NT2/D1 (cell line): ENCODE measurements at regions not wholly inside any gene's neighbourhood (a gene's known extent, or its start where the extent isn't known, plus 50 kb on each side); places are given as distances from the start of the nearest gene placed in this dataset.

Experiments used
- DNase-seq: peaks from one replicate; pipeline ENCODE4 v3.0.0-alpha.2; 2011; ENCODE audit warnings: low read depth, low spot score
- H3K27me3 ChIP-seq: 2 replicates; pipeline ENCODE4 v1.6.0; 2011; ENCODE audit warnings: mild to moderate bottlenecking; ENCODE audit not compliant: insufficient read length, insufficient read depth
- H3K36me3 ChIP-seq: 2 replicates; pipeline ENCODE4 v1.6.1; 2011; ENCODE audit warnings: mild to moderate bottlenecking, low read length, mixed read lengths; ENCODE audit not compliant: insufficient read depth, insufficient read length
- H3K4me1 ChIP-seq: 2 replicates; pipeline ENCODE4 v1.5.1; 2011; ENCODE audit not compliant: insufficient read depth, insufficient read length
- H3K4me3 ChIP-seq: 2 replicates; pipeline ENCODE4 v1.5.1; 2011; ENCODE audit warnings: low read depth; ENCODE audit not compliant: insufficient read length
- H3K9ac ChIP-seq: 2 replicates; pipeline ENCODE4 v1.6.0; 2011; ENCODE audit warnings: low read depth; ENCODE audit not compliant: insufficient read length
- H3K9me3 ChIP-seq: 2 replicates; pipeline ENCODE4 v1.5.1; 2011; ENCODE audit warnings: mild to moderate bottlenecking, low read length; ENCODE audit not compliant: insufficient read depth
- SUZ12 ChIP-seq: IDR thresholded peaks from 2 replicates; pipeline ENCODE4 v1.6.1; 2011; ENCODE audit not compliant: insufficient read length, insufficient read depth; ENCODE audit errors: extremely low read depth
- YY1 ChIP-seq: IDR thresholded peaks from 2 replicates; pipeline ENCODE4 v1.6.1; 2011; ENCODE audit not compliant: insufficient read length, insufficient read depth
- ZNF274 ChIP-seq: IDR thresholded peaks from 2 replicates; pipeline ENCODE4 v1.6.1; 2011; ENCODE audit warnings: mild to moderate bottlenecking, low read depth, low read length

DNA sequence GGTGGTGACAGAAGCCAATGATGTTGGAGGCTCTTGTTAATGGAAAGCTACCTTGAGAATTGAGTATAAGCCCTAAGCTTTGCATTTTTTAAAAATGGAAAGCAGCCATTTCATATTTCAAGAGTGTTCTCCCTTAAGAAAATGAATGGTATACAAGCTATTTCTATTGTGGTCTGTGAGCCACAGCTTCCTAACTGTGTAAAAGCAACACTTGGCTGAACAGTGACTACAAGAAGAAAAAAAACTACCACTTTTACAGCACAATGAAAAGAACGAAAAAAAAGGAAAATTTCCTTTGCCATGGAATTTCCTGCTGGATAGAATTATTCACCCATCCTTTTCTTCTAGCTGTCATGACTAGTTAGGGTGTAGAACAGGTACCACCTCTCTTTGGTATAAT, 397.1 kb upstream of the BTBD3 start:
- H3K4me3 ChIP-seq = no peak overlapping the region
- no peak for TF ChIP-seq SUZ12
- TF ChIP-seq ZNF274 = no peak
- no peak for TF ChIP-seq YY1
- H3K4me1 ChIP-seq = no peaks in the 10 kb centered on the region
- H3K9me3 ChIP-seq = peaks cover 17% of the 10 kb centered on the region; the same call in 1 of the 2 replicates
- no peaks in the 10 kb centered on the region for H3K27me3 ChIP-seq
- H3K36me3 ChIP-seq = no peaks in the 10 kb centered on the region
- no peak overlapping the region for H3K9ac ChIP-seq
- no peak for DNase-seq

DNA sequence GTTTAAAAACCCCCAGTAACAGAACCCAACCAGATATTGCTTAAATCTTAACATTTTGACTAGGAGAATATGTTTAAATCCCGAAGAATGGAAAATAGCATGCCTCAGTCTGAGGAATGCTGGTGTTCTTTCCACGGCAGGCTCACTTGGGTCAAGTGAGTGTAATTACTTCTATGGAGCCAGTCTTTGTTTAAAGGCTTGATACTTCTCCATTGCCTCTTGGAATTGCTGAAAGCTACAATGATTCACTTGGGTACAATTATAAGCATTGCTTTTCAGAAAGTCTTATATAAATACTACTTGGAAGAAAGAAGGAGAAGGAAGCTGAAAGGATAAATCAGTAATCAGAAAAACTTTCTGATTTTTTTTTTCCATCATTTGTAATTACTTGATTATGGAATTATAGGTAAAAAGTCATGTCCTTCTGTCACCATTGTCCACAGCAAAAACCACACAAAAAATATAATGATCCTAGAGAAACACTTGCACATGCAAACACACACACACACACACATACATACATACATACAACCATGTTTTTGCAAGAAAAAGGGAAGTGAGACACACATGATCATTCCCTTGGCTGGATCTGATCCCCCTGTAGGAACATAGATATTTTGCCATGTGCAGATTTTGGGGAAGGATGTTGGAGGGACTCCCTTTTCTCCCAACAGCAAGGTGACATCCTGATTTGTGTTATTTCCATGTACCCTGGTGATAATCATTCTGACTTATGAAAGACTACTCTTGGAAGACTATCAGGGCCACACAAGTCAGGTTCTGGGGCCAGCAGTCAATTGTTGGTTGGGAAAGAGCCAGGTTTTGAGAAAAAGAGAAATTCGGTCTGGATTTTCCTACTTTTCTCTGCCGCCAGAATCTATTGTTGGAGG, 396.0 kb upstream of the BTBD3 start:
- H3K4me1 ChIP-seq = no peaks in the 10 kb centered on the region
- no peaks in the 10 kb centered on the region for H3K36me3 ChIP-seq
- no peak overlapping the region for H3K4me3 ChIP-seq
- TF ChIP-seq ZNF274 (no peak), SUZ12 (no peak)
- H3K9me3 ChIP-seq = peaks cover 17% of the 10 kb centered on the region; the same call in 1 of the 2 replicates
- no peaks in the 10 kb centered on the region for H3K27me3 ChIP-seq
- no peak for DNase-seq
- H3K9ac ChIP-seq = no peak overlapping the region

DNA sequence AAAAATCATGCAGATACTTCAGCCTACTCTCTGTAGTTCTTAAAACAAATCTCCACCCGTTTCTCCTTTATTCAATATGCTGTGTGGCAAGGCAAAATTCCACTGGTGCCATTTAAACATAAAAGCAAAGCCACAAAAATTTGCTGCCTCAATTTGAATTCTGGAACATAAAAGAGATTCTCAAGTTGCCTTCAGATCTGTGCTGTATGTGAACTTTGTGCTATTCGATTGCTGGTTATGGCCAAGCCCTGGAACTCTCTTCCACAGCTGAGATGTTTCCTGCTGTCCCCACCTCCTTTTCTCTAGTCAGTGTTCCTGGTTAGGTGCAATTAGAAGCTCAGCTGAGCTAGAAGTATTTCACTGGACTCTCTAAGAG, 395.3 kb upstream of the BTBD3 start:
- no peak overlapping the region for H3K4me3 ChIP-seq
- H3K36me3 ChIP-seq = no peaks in the 10 kb centered on the region
- no peaks in the 10 kb centered on the region for H3K4me1 ChIP-seq
- DNase-seq = no peak
- no peak for TF ChIP-seq SUZ12
- no peak for TF ChIP-seq YY1
- no peak for TF ChIP-seq ZNF274
- no peak overlapping the region for H3K9ac ChIP-seq
- H3K27me3 ChIP-seq = no peaks in the 10 kb centered on the region
- H3K9me3 ChIP-seq = peaks cover 17% of the 10 kb centered on the region; the same call in 1 of the 2 replicates

DNA sequence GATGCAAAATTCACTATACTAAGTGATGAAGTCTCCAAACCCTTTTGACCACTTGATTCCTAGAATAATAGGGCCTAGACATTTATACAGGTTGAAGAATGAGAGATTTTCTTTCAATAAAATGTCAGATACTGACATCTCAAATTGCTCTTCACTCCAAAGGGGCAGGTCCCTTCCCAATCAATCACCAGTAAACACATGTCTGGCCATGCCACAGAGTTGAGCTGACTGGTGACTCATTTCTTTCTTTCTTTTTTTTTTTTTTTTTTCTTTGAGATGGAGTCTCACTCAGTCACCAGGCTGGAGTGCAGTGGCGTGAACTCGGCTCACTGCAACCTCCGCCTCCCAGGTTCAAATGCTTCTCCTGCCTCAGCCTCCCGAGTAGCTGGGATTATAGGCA, 388.6 kb upstream of the BTBD3 start:
- no peak for DNase-seq
- Histone ChIP-seq H3K9me3 (peaks cover 25% of the 10 kb centered on the region), H3K9ac (no peak overlapping the region), H3K4me3 (no peak overlapping the region), H3K36me3 (no peaks in the 10 kb centered on the region), H3K27me3 (no peaks in the 10 kb centered on the region), H3K4me1 (no peaks in the 10 kb centered on the region)
- TF ChIP-seq SUZ12 (no peak), ZNF274 (no peak), YY1 (no peak)

- Histone ChIP-seq H3K36me3 (no peaks in the 10 kb centered on the region), H3K27me3 (no peaks in the 10 kb centered on the region), H3K9me3 (peaks cover 7% of the 10 kb centered on the region; the same call in 1 of the 2 replicates), H3K4me1 (peaks cover 4% of the 10 kb centered on the region), H3K9ac (no peak overlapping the region), H3K4me3 (no peak overlapping the region)
- no peak for TF ChIP-seq ZNF274
- no peak for DNase-seq
These were observed 380.7 kb upstream of the BTBD3 start for GRCh38 chr20:11537032-11537431.

DNA sequence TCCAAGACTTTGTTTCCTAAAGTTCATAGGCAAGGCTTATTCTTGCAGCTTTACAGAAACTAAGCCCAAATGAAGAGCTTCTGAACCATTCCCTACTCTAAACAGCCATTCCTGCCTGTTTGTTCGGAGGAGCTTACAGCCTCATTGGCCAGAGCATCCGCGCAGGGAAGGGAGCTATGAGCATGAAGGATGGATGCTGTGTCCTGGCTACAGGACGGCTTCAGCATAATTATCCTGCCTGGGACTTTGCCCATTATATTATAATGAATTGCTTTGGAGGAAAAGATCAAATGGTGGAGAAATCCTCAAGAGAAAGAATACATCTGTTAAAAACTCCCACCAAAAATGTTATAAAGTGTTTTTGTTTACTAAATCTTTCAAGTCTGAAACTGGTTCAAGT, 378.2 kb upstream of the BTBD3 start:
- TF ChIP-seq YY1 (no peak), SUZ12 (no peak), ZNF274 (no peak)
- no peak for DNase-seq
- Histone ChIP-seq H3K9ac (no peak overlapping the region), H3K27me3 (no peaks in the 10 kb centered on the region), H3K36me3 (no peaks in the 10 kb centered on the region), H3K9me3 (0 out of 2 replicates have a peak, but pooled peaks cover 4% of the 10 kb centered on the region), H3K4me1 (peaks cover 4% of the 10 kb centered on the region), H3K4me3 (no peak overlapping the region)

DNA sequence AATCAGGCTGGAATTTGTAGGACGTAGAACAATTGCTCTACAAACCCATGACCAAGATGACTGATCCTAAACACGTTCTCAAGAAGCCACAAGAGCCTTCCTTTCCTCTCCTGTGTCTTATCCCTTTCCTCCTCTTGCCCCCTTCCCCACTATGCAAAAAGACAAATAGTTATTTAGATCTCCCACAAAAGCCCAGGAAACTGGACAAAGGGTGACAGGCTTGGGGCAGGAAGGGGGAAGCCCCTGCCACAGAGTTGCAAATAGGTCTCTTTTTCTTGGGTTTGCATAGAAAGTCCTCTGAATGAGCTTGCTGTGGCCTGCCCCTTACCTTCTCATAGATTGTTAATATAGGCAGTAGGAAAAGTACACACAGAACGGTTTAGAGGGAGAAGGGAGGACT, 377.1 kb upstream of the BTBD3 start:
- H3K9me3 ChIP-seq = 0 out of 2 replicates have a peak, but pooled peaks cover 4% of the 10 kb centered on the region
- no peak overlapping the region for H3K9ac ChIP-seq
- H3K36me3 ChIP-seq = no peaks in the 10 kb centered on the region
- no peaks in the 10 kb centered on the region for H3K27me3 ChIP-seq
- TF ChIP-seq YY1 = no peak
- no peak for TF ChIP-seq SUZ12
- no peak for TF ChIP-seq ZNF274
- no peak overlapping the region for H3K4me3 ChIP-seq
- peaks cover 2% of the 10 kb centered on the region for H3K4me1 ChIP-seq
- DNase-seq = peak; percentile 78
